HuH-7 (cell line): ENCODE measurements at regions not wholly inside any gene's neighbourhood (a gene's known extent, or its start where the extent isn't known, plus 50 kb on each side); places are given as distances from the start of the nearest gene placed in this dataset.

Experiments used
- DNase-seq: peaks from one replicate; pipeline ENCODE4 v3.0.0; 2011; ENCODE audit warnings: low spot score

- DNase-seq: no peak
These were observed 694.1 kb downstream of the PLCL1 start for GRCh38 chr2:198498516-198498915.

DNA sequence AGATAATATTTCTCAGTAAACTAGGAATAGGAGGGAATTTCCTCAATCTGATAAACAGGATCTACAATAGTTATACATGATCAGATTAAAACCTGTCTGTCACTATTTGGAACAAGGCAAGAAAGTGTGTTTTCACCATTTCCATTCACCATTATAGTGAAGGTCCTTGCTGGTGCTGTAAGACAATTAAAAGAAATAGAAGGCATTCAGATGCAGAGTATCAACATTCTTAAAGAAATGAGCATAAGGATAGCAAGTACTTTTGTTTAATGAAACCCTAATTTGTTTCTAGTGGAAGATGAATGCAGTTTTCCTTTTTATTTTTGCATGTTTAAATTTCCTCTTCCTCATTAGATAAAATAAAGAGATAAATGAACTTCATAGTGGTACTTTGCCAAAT lies 693.7 kb downstream of the PLCL1 start:
- DNase-seq: no peak

DNA sequence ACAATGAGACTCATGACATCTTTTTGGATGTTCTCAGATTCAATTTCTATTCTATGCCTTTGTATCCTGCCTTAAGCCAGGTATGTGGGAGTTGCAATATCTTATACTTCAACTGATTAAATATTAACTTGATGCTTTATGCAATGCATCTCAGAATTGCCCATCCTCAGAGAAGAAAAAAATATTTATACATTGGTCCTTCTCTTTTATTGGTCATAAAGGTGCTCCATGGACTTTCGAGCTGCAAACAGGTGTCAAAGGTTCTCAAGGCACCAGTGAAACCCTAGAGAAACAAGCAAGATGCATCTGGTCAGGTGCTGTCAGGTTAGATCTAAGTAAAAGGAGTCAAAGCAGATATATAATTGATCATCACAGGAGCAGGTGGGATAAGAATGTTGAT lies 690.5 kb downstream of the PLCL1 start:
- no peak for DNase-seq

DNA sequence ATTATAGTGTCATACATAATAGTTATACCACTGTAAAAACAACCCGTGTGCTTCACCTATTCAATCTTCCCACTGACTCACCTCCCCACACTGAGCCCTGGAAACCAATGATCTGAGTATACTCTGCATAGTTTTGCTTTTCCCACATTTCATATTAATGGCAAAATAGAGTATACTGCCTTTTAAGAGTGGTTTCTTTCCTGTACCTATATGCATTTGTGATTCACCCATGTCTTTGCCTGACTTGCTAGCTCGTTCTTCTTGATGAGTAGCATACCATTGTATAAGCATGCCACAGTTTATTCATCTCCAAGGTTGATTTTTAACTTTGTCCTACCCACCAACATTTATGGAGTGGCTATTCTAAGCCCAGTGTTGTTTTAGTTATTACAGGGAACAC lies 686.4 kb downstream of the PLCL1 start:
- DNase-seq: no peak

- DNase-seq: no peak
These were observed 684.6 kb downstream of the PLCL1 start for GRCh38 chr2:198488964-198489363.

- DNase-seq: no peak
These were observed 678.7 kb downstream of the PLCL1 start for GRCh38 chr2:198483051-198483450.

DNA sequence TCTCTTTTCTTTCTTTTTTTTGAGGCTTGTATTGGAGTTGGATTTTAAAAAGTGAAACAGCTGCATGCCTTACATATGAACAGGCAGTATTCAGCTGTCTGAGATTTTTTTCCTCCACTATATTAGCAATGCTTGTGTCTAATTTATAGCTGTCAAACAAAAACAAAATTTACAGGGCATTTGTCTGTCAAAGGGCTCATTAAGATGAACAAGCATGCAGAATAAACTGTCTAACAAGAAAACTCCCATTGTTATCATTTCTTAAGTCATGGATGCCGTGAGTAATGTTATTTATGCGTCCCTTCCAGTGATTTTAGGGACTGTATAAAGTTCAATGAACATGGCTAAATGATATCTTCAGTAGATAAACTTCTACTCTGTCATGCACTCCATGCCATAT lies 674.7 kb downstream of the PLCL1 start:
- DNase-seq: no peak

DNA sequence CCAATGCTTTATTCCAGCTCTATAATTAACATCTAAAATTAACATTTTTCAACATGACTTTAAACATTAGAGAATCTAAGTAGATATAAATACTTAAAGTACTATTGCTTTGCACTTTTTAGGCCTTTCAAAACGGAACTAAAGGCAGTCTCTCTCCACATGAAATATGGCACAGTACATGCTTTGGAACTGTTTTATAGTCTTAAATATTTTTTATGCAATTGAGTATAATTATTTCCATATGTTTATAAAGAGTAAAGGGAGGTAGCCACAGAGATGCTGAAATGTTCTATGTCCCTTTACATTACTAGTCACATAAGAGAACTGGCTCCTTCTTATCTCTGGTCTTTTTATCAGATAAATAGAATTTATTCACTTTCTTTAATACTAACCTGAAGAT lies 674.0 kb downstream of the PLCL1 start:
- DNase-seq: no peak

DNA sequence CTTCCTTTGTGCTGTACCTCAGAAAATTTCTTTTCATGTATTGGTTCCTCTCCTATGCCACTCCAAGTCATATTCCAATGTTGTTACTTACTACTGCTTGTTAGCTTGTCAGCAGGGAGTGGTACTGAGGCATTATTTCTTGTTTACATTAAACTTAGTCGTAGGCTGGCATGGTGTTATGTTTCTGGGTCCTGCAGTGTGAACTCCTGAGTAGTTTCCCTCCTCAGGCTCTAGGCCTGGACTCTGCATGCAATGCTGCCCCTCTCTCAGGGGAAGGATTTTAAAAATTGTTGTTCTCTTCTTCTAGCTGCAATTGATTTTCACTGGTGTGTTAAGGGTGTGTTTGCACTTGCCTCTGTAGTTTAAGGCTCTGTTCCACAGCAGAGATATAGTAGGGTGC lies 671.6 kb downstream of the PLCL1 start:
- DNase-seq: no peak

- DNase-seq: no peak
These were observed 666.9 kb downstream of the PLCL1 start for GRCh38 chr2:198471291-198471690.

DNA sequence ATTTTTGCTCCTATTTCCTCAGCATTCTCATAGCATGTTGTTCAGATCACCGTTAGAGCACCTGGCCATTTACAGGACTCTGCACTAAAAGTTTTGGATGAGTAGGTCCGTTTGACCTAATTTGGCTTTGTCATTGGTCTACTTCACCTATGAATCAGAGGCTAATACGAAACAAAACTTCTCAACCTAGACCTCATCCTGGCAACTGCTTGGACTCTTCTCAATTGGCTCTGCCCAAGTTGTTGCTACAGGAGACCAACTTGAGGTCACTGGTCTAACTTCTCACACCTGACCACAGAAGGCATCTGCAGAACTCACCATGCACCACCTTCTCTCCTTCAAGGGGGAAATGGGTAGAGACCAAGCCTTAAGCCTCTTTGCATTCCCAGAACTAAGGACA lies 663.7 kb downstream of the PLCL1 start:
- no peak for DNase-seq

DNA sequence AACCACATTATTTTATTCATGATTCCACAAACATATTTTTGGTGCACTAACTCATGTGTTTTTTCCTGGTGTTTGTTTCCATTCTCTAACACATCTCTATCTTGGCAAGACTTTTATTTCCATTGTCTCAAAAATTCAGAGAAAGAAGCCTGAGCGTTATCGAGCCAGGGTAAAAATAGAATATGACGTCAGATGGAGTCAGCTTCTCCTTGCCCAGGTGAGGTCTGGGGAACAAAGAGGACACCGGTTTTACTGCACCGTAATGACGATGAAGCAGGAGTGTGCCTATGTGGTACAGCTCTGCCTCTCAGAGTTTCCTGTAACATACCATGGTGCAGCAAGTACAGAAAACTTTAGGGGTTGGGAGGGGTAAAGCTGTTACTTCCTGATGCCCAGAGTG lies 661.6 kb downstream of the PLCL1 start:
- no peak for DNase-seq

DNA sequence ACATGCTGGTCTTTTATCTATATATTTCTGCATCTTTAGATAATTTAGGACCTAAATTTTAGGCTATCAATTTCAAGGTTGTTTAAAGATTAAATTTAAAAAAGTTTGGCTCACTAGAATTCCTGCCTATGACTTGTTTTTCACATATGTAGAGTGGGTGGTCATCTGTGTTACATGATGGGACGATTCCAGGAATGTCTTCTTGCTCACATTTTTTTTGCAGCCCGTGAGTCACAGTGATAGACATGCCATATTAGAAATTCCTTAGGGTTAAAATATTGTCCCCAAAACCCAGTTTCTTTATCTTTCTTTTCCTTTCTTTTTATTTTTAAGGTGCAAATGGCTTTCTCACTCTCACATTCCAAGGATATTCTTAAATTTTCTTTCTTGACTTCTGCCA lies 652.0 kb downstream of the PLCL1 start:
- no peak for DNase-seq

DNA sequence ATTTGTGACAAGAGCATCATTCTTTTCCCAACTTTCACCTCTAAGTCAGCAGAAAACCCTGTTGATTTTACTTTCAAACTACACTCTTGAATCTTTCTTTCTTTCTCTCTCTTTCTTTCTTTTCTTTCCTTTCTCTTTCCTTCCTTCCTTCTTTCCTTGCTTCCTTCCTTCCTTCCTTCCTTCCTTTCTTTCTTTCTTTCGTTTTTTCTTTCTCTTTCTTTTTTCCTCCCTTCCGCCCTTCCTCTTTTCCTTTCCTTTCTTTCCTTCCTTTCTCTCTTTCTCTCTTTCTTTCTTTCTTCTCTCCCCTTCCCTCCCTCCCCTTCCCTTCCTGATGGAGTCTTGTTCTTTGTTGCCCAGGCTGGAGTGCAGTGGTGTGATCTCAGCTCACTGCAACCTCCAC lies 649.5 kb downstream of the PLCL1 start:
- no peak for DNase-seq

DNA sequence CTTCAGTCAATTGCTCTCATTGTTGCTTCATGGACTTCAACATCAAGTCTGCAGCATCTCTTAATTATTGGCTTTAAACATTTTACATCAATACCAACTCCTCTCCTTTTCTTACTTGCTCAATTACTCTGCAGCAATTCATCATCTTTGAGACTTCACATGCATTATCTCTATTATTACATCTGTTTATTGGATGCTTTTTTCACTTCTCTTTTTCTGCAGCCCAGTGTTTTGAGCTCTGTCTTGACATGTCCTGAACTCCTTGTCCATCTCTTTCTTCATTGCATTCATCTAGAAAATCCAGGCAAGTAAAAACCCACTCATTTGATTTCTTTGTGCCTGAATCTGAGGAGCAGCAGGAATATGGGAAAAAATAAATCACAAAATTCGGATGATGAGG lies 647.9 kb downstream of the PLCL1 start:
- DNase-seq: no peak

DNA sequence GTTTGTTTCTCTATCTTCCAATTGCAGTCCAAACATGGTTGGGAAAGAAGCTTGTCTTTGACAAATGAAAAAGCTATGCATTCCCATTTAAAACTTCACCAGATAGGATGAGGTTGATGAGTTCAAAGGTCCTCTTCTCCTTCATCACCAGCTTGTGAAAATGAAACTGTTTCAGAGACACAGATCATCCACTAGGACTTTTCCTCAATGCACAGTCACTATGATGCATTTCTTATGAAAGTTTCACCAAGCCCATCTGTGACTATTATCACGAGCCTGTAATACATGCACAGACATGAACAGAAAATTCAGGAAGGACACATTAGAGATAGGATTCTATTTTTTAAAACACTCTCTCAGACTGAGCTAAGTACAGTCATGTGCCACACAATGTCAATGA lies 644.4 kb downstream of the PLCL1 start:
- peak; percentile 4 for DNase-seq

DNA sequence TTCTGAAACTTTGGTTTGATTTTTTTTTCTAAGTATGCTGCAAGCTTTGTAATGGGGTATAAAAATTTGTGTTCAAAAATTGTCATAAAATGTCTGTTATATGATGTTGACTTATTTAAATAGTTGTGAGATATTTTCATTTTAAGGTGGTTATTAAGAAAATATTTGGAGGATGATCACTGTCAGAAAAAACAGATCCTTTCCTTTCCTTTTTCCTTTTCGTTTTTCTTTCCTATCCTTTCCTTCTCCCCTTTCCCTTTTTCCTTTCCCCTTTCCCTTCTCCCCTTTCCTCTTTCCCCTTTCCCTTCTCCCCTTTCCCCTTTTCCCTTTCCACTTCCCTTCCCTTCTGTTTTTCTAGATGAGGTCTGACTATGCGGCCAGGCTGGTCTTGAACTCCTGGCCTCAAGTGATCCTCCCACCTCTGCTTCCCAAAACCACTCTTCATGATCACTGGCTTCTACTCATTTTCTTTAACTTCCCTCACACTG lies 640.5 kb downstream of the PLCL1 start:
- DNase-seq: no peak

GRCh38 chr2:198441901-198442300 lies 637.5 kb downstream of the PLCL1 start:
- no peak for DNase-seq

DNA sequence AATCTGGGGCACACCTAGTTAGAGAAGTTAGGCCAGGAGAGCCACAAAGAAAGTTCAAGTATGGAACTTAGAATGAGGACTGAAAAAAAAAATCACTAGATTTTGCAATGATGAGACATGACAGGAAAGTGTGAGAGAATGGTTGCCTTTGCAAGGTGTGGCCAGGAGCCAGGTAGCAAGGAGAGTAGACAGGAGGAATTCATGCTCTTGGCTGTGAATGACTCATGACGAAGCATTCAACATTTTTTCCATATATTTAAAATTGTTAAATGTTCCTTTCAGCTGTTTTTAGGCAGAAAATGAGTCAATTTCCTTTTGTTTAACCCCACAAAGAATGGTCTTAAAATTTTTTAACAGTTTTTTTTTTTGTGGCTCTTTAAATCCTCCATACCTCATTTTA lies 636.9 kb downstream of the PLCL1 start:
- no peak for DNase-seq

GRCh38 chr2:198440833-198441232 lies 636.4 kb downstream of the PLCL1 start:
- no peak for DNase-seq

DNA sequence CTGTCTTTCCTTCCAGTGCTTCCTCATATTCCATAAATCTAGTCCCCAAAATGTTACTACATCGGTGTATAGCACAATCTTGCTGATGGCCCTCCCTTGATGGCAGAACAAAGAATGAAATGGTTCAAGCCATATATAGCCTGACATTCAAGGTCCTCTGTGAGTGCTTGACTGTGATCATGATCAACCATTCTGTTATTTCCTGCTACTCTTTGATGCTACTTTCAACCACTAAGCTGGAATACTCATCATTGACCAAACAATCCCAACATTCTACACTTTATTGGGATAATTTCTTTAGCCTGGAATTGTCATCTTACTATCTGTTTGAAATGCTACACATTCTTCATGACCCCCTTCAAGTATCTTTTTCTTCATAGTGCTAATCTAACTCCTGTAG lies 633.9 kb downstream of the PLCL1 start:
- DNase-seq: no peak

DNA sequence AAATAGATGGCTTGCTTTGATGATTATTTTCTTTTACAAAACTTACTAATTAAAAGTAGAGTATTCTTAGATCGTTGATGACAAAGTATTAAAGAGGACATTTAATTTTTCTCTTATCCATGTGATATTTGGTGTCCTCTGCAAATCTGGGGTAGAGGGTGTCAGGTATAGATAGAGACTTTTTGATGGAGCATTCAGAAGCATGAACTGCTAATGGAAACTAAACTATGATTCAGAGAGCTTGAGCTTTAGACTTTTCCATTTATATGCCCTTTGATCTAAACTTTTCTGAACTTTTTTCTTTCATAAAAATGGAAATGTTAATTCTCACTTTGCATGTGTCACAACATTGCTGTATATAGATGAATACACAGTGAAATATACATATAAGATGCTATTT lies 619.7 kb downstream of the PLCL1 start:
- no peak for DNase-seq

DNA sequence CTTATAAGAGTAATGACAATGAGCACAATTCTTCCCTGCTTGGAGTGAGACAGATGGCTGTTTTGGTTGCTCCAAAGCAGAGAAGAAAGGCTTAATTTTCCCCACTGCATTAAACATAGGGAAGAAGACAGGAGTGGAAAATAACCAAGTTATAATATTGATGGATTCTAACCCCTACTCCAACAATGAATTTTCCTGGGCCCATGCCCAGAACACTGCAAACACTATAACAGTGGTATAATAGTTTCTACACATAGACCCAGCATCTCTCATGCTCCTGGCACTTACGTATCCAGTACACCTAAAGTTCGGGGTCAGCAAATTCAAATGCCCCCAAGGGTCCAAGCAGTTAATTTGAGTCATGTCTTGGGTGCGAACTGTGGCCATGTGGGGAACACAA lies 613.4 kb downstream of the PLCL1 start:
- no peak for DNase-seq

DNA sequence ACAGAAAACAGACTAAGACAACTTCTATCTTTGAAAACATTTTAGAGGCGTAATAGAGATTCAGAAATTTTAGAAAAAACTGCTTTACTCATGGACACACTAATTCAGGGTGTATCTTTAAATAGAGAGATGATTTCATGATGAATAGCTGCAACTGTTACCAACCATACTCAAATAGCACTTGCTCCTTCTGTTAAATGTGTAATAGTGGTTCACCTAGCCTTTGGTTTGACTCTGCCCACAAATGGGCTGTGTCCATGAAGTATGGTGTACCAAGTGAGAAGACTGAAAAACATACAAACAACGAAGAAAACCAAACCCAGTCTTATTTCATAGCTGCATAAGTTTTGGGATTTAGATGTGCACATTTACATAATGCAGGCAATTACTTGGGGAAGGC lies 610.6 kb downstream of the PLCL1 start:
- DNase-seq: no peak

DNA sequence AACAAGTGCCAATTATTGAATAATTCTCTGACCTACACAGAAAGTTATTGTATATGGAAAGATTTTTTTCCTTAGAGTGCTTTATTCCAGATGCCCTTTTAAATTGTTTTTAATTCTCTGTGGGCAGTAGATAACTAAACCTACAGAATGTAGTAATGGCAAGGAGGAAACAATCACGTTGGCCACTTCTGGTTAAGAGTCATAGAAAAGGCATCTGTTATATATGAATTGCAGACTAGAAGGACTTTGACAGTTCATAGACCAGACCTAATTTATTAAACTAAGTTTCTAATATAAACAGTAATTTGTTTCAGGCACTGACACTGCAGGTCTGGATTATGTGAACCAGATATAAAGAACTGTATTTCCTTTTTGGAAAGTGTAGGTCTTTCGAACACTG lies 607.5 kb downstream of the PLCL1 start:
- DNase-seq: no peak
